B cell (primary cell): ENCODE measurements at regions not wholly inside any gene's neighbourhood (a gene's known extent, or its start where the extent isn't known, plus 50 kb on each side); places are given as distances from the start of the nearest gene placed in this dataset.

ENCODE experiments used
- ATAC-seq: fragments of 200-7000 bp; cut with Tn5 transposase; one replicate; pipeline ENCODE4 v1.10.0; 2021; ENCODE audit warnings: low read depth, mild to moderate bottlenecking, moderate number of reproducible peaks, moderate library complexity
- CTCF ChIA-PET: fragments of 350-600 bp; sonication (Branson Sonifier 250); formaldehyde crosslinking; loops from one replicate; lab custom pipeline; 2021; ENCODE audit warnings: antibody characterized with exemption, inconsistent platforms; lab: Charles Lee
- POLR2A ChIA-PET: fragments of 350-600 bp; sonication (Branson Sonifier 250); formaldehyde crosslinking; loops from one replicate; lab custom pipeline; 2021; ENCODE audit warnings: antibody characterized with exemption; lab: Charles Lee
- DNase-seq: peaks from one replicate; pipeline ENCODE4 v3.0.0; 2013
- H2AFZ ChIP-seq: 2 replicates; pipeline ENCODE4 v1.6.1; 2012; ENCODE audit warnings: mild to moderate bottlenecking, low read depth, low read length; ENCODE audit not compliant: insufficient read depth, poor library complexity, severe bottlenecking
- H3K27ac ChIP-seq, 2 donors: 1 replicate in 1 of 2; 2 replicates in 1 of 2; pipeline ENCODE4 v1.5.1; 2012 to 2013; ENCODE audit warnings: low read length in 2 of 2, mild to moderate bottlenecking in 2 of 2, moderate library complexity in 1 of 2
- H3K27me3 ChIP-seq, 4 experiments: fragments of 200-600 bp in 1 of 4; sonication (generic) in 1 of 4; replicated peaks in 1 of 4; 1 replicate in 2 of 4; 2 replicates in 2 of 4; pipeline versions ENCODE4 v1.6.1 to v1.7.0; 2013 to 2016; ENCODE audit warnings: low read length in 3 of 4, mild to moderate bottlenecking in 2 of 4, mixed read lengths in 1 of 4, moderate library complexity in 1 of 4; ENCODE audit not compliant: insufficient read depth in 4 of 4, control insufficient read depth in 3 of 4; ENCODE audit errors: control extremely low read depth in 1 of 4
- H3K36me3 ChIP-seq, 2 experiments: replicated peaks in 1 of 2; 1 replicate in 1 of 2; 2 replicates in 1 of 2; pipeline versions ENCODE4 v1.6.1 to v1.7.1; 2013; ENCODE audit warnings: low read length in 1 of 2; ENCODE audit not compliant: insufficient read depth in 2 of 2, control insufficient read depth in 1 of 2; ENCODE audit errors: control extremely low read depth in 1 of 2, extremely low read depth in 1 of 2
- H3K4me1 ChIP-seq, 2 donors: fragments of 200-600 bp in 1 of 2; sonication (generic) in 1 of 2; 1 replicate in 1 of 2; 2 replicates in 1 of 2; pipeline versions ENCODE4 v1.5.1 to v1.6.1; 2013 to 2017; ENCODE audit warnings: low read length in 2 of 2; ENCODE audit not compliant: control insufficient read depth in 2 of 2, insufficient read depth in 2 of 2
- H3K4me2 ChIP-seq: replicated peaks from 2 replicates; pipeline ENCODE3; 2012; ENCODE audit warnings: mild to moderate bottlenecking, low read depth, low read length; ENCODE audit not compliant: poor library complexity, severe bottlenecking
- H3K4me3 ChIP-seq, 5 experiments: fragments of 200-600 bp in 1 of 5; sonication (generic) in 1 of 5; 1 replicate in 3 of 5; 2 replicates in 2 of 5; pipeline versions ENCODE4 v1.5.1 to v1.7.0; 2011 to 2016; ENCODE audit warnings: low read length in 4 of 5, mild to moderate bottlenecking in 4 of 5, low read depth in 2 of 5, control low read depth in 1 of 5, moderate library complexity in 1 of 5; ENCODE audit not compliant: insufficient read depth in 1 of 5; ENCODE audit errors: control extremely low read depth in 1 of 5, extremely low read depth in 1 of 5
- H3K79me2 ChIP-seq: fragments of 200-600 bp; sonication (generic); one replicate; pipeline ENCODE4 v1.6.0; 2016; ENCODE audit warnings: low read length; ENCODE audit not compliant: control insufficient read depth, insufficient read depth
- H3K9ac ChIP-seq: fragments of 200-600 bp; sonication (generic); 2 replicates; pipeline ENCODE4 v1.6.1; 2017; ENCODE audit warnings: mild to moderate bottlenecking, low read length, moderate library complexity
- H3K9me3 ChIP-seq, 3 donors: one replicate each; pipeline versions ENCODE4 v1.6.1 to v1.7.1; 2013; ENCODE audit warnings: low read length in 2 of 3; ENCODE audit not compliant: control insufficient read depth in 2 of 3, insufficient read depth in 1 of 3; ENCODE audit errors: control extremely low read depth in 1 of 3
- H4K20me1 ChIP-seq: 2 replicates; pipeline ENCODE4 v1.6.0; 2012; ENCODE audit warnings: mild to moderate bottlenecking, low read length; ENCODE audit not compliant: insufficient read depth, control insufficient read depth, poor library complexity, severe bottlenecking
- H3K27ac Mint-ChIP-seq: one replicate; pipeline ENCODE4 v1.8.0; 2021; ENCODE audit warnings: mixed read lengths
- H3K27me3 Mint-ChIP-seq: one replicate; pipeline ENCODE4 v1.8.0; 2021; ENCODE audit warnings: mixed read lengths
- H3K4me1 Mint-ChIP-seq: one replicate; pipeline ENCODE4 v1.8.0; 2021; ENCODE audit warnings: mixed read lengths
- H3K4me3 Mint-ChIP-seq: one replicate; pipeline ENCODE4 v1.8.0; 2021; ENCODE audit warnings: mixed read lengths
- H3K9me3 Mint-ChIP-seq: one replicate; pipeline ENCODE4 v1.8.0; 2022; ENCODE audit warnings: mixed read lengths; ENCODE audit not compliant: insufficient read depth
- EZH2 ChIP-seq: IDR thresholded peaks from 2 replicates; pipeline ENCODE4 v1.6.1; 2012; ENCODE audit warnings: borderline replicate concordance, low read depth, mild to moderate bottlenecking, moderate library complexity, low read length; ENCODE audit not compliant: insufficient read depth, poor library complexity, severe bottlenecking
- WGBS: methylation state at CpG from one replicate; pipeline ENCODE4 v1.1.5; 2013; ENCODE audit warnings: missing lambda C conversion rate; ENCODE audit not compliant: insufficient coverage; 5-methylcytosine and 5-hydroxymethylcytosine counted together
- intact Hi-C: fragments of 100-400 bp; cut with micrococcal nuclease; formaldehyde crosslinking; loops from one replicate; pipeline ENCODE4 v1.10.0; 2022
- TF ChIP-seq, protein P1 (sequence below): fragments of 200-600 bp; IDR thresholded peaks from one replicate; pipeline ENCODE4 v1.8.0; 2022; ENCODE audit warnings: antibody characterized with exemption, mild to moderate bottlenecking

DNA sequence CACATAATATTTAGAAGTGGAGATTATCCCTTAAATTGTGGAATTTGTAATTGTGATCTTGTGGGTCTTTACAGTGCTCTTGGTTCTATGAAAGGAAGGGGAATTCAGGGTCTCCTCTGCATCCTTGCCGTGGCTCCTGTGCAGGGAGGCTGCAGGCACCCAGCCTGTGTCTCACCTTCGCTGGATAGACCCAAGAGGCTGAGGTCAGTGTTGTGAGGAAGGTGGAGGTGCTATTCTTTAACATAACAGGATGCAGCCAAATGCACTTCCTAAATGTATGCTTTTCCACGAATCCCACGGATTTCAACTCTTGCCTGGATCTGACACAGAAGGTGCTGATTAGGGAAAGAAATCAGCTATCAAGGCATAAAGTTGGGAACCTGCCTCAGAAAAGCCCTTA, 69.5 kb downstream of the TMEM18 start:
- Histone ChIP-seq H2AFZ (no peak overlapping the region), H3K36me3 (no peaks in the 10 kb centered on the region), H3K79me2 (no peaks in the 10 kb centered on the region), H3K4me2 (no peak overlapping the region), H3K9ac (no peak overlapping the region), H3K4me3 (no peak overlapping the region), H3K27me3 (peaks cover 0 to 8% (median 0%) of the 10 kb centered on the region in 4 experiments), H3K9me3 (peaks cover 0 to 16% (median 0%) of the 10 kb centered on the region in 3 donors), H3K4me1 (no peaks in the 10 kb centered on the region), H4K20me1 (no peaks in the 10 kb centered on the region), H3K27ac (no peak overlapping the region)
- no peak for ATAC-seq
- Mint-ChIP-seq H3K27me3 (peaks cover 14% of the 10 kb centered on the region), H3K4me1 (no peaks in the 10 kb centered on the region), H3K27ac (no peak overlapping the region), H3K4me3 (no peak overlapping the region), H3K9me3 (no peaks in the 10 kb centered on the region)
- ChIA-PET CTCF (no interaction called here), POLR2A (no interaction called here)
- intact Hi-C loops: no loop called here
- no CpG with 5 or more reads among the region's 4 CpGs for WGBS
- TF ChIP-seq, protein P1, sequence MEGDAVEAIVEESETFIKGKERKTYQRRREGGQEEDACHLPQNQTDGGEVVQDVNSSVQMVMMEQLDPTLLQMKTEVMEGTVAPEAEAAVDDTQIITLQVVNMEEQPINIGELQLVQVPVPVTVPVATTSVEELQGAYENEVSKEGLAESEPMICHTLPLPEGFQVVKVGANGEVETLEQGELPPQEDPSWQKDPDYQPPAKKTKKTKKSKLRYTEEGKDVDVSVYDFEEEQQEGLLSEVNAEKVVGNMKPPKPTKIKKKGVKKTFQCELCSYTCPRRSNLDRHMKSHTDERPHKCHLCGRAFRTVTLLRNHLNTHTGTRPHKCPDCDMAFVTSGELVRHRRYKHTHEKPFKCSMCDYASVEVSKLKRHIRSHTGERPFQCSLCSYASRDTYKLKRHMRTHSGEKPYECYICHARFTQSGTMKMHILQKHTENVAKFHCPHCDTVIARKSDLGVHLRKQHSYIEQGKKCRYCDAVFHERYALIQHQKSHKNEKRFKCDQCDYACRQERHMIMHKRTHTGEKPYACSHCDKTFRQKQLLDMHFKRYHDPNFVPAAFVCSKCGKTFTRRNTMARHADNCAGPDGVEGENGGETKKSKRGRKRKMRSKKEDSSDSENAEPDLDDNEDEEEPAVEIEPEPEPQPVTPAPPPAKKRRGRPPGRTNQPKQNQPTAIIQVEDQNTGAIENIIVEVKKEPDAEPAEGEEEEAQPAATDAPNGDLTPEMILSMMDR: no peak
- no peak for TF ChIP-seq EZH2
- DNase-seq: no peak

DNA sequence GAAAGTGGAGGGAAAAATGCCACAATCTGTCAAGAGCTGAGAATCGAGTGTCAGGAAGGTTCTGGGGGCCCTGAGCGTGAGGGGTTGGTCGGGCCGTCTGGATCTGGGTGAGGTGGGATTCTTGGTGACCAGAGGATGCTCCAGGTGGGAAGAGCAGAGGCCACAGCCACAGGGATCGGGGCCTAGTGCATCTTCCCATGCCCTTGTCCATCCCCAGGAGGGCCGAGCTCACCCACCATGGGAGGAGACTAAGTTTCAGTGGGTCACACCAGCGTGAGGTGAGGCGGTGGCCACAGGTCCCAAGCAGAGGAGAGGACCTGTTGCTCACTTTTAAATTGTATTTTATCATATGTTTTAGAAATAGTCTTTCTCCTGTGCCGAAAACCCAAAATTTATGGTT, 70.0 kb downstream of the TMEM18 start:
- H3K9ac ChIP-seq: no peak overlapping the region
- peaks cover 0 to 16% (median 0%) of the 10 kb centered on the region in 3 donors for H3K9me3 ChIP-seq
- H3K9me3 Mint-ChIP-seq: no peaks in the 10 kb centered on the region
- intact Hi-C loops: no loop called here
- CTCF ChIA-PET: no interaction called here
- H3K27me3 Mint-ChIP-seq: peaks cover 14% of the 10 kb centered on the region
- H4K20me1 ChIP-seq: no peaks in the 10 kb centered on the region
- H3K27ac Mint-ChIP-seq: no peak overlapping the region
- no peak overlapping the region for H3K4me2 ChIP-seq
- H3K79me2 ChIP-seq: no peaks in the 10 kb centered on the region
- DNase-seq: no peak
- H3K27me3 ChIP-seq: peaks cover 0 to 8% (median 0%) of the 10 kb centered on the region in 4 experiments
- H3K4me1 Mint-ChIP-seq: no peaks in the 10 kb centered on the region
- ATAC-seq: no peak
- POLR2A ChIA-PET: no interaction called here
- no peak overlapping the region for H3K4me3 ChIP-seq
- no peak overlapping the region for H3K27ac ChIP-seq
- no peak overlapping the region for H2AFZ ChIP-seq
- H3K4me3 Mint-ChIP-seq: no peak overlapping the region
- no peak for TF ChIP-seq EZH2
- TF ChIP-seq, protein P1: no peak
- WGBS: 86% methylated on average over 3 of the region's 9 CpGs
- H3K36me3 ChIP-seq: no peaks in the 10 kb centered on the region
- no peaks in the 10 kb centered on the region for H3K4me1 ChIP-seq
